HEK293T (cell line): ENCODE measurements at regions not wholly inside any gene's neighbourhood (a gene's known extent, or its start where the extent isn't known, plus 50 kb on each side); places are given as distances from the start of the nearest gene placed in this dataset.

Experiments
- CTCF ChIA-PET: fragments of 350-600 bp; formaldehyde crosslinking; extraction: SDS; loops from one replicate; lab custom pipeline; 2021; ENCODE audit warnings: antibody characterized with exemption, inconsistent platforms; lab: Yijun Ruan, JAX
- POLR2A ChIA-PET: fragments of 350-600 bp; formaldehyde crosslinking; extraction: SDS; loops from one replicate; lab custom pipeline; 2020; ENCODE audit warnings: antibody characterized with exemption, inconsistent platforms; lab: Yijun Ruan, JAX
- DNase-seq: peaks from one replicate; pipeline ENCODE4 v3.0.0; 2012; ENCODE audit warnings: mixed read lengths; ENCODE audit errors: extremely low spot score
- ARNT ChIP-seq: fragments of 450-650 bp; IDR thresholded peaks from 2 replicates; pipeline ENCODE4 v1.6.1; 2017; ENCODE audit warnings: mild to moderate bottlenecking
- BHLHE40 ChIP-seq: fragments of 450-650 bp; IDR thresholded peaks from 2 replicates; pipeline ENCODE4 v1.6.1; 2016; ENCODE audit warnings: mild to moderate bottlenecking, moderate library complexity, borderline replicate concordance
- CTBP1 ChIP-seq: fragments of 450-650 bp; IDR thresholded peaks from 2 replicates; pipeline ENCODE4 v1.6.1; 2016; ENCODE audit warnings: borderline replicate concordance
- ELF4 ChIP-seq: fragments of 450-650 bp; IDR thresholded peaks from 2 replicates; pipeline ENCODE4 v1.6.1; 2017; ENCODE audit warnings: antibody characterized with exemption
- FOXA1 ChIP-seq: fragments of 450-650 bp; IDR thresholded peaks from 2 replicates; pipeline ENCODE4 v1.6.1; 2016; ENCODE audit warnings: mild to moderate bottlenecking
- FOXK2 ChIP-seq: fragments of 450-650 bp; IDR thresholded peaks from 2 replicates; pipeline ENCODE4 v1.6.1; 2016; ENCODE audit warnings: mild to moderate bottlenecking
- FOXM1 ChIP-seq: fragments of 450-650 bp; IDR thresholded peaks from 2 replicates; pipeline ENCODE4 v1.6.1; 2017; ENCODE audit warnings: mild to moderate bottlenecking, borderline replicate concordance
- HDGF ChIP-seq: fragments of 450-650 bp; IDR thresholded peaks from 2 replicates; pipeline ENCODE4 v1.6.1; 2017; ENCODE audit warnings: antibody characterized with exemption, borderline replicate concordance
- L3MBTL2 ChIP-seq: fragments of 450-650 bp; conservative IDR thresholded peaks from 2 replicates; pipeline ENCODE4 v1.6.1; 2016; ENCODE audit warnings: mild to moderate bottlenecking
- LEF1 ChIP-seq: fragments of 450-650 bp; IDR thresholded peaks from 2 replicates; pipeline ENCODE4 v1.6.1; 2017; ENCODE audit warnings: mild to moderate bottlenecking, borderline replicate concordance
- NFRKB ChIP-seq: fragments of 450-650 bp; IDR thresholded peaks from 2 replicates; pipeline ENCODE4 v1.6.1; 2016; ENCODE audit warnings: mild to moderate bottlenecking, moderate library complexity
- PKNOX1 ChIP-seq: fragments of 450-650 bp; IDR thresholded peaks from 2 replicates; pipeline ENCODE4 v1.6.1; 2016
- SP1 ChIP-seq: fragments of 450-650 bp; IDR thresholded peaks from 2 replicates; pipeline ENCODE4 v1.6.1; 2017
- SUZ12 ChIP-seq: fragments of 450-650 bp; IDR thresholded peaks from 2 replicates; pipeline ENCODE4 v1.6.1; 2016; ENCODE audit warnings: mild to moderate bottlenecking
- TARDBP ChIP-seq: fragments of 450-650 bp; IDR thresholded peaks from 2 replicates; pipeline ENCODE4 v1.6.1; 2016
- ZNF384 ChIP-seq: fragments of 450-650 bp; IDR thresholded peaks from 2 replicates; pipeline ENCODE4 v1.6.1; 2016

DNA sequence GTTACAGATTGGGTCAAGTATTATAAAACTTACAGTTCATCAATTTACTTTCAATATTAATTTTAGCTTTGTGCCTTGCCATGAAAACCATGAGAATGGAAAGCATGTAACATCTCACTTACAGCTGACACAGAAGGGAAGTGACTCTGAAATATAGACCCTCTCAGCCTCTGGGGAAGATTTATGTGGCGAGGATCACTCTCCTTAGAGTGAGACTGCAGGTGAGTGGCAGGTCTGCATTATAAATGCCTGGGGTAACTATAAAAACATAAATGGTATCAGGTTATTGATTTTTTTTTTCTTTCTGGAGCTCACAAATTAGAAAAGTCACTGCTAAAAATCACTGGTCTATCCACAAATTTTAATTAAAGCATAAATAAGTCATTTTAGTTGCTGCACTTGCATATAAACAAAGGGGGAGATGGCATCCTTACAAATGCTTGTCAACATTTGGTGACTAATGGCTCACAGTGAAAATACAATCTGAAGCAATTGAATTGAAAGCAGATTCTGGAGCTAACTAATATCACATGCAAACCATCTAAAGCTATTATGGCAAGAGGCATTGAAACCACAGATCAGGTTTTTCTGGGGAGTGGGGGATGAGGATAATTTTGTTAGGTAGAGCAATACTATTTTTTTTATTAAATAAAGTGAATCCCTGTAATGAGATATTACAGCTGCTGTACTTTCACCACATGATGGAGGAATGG lies 200.9 kb downstream of the TM2D1 start:
- no peak for DNase-seq
- ChIA-PET CTCF (interaction anchor here (0.8 kb wide), 1 partner anchor 19 kb away, joined by 3 read pairs; no protein-coding TSS in a partner anchor), POLR2A (no interaction called here)
- TF ChIP-seq FOXK2 (no peak), PKNOX1 (peak; percentile 20; the same call in 1 of the 2 replicates)

DNA sequence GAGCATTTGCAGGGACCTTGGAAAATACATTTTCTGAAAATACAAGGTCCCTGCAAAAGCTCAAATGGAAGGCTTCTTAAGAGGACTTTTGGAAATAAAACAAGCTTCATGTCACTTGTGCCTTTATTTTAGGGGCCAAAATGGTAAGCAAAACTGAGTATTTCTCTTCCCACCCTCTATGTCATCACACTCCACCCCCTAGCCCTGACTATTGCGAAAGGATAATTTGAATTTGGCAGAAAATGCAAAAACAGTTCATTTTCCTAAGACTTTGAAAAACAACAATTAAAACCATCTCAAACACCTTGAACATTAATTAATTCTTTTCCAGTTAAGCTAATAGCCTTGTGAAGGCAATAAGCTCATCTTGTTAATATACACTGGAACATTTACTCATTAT lies 201.7 kb downstream of the TM2D1 start:
- DNase-seq: no peak
- CTCF ChIA-PET: interaction anchor here (0.6 to 0.8 kb wide), 2 partner anchors 18 to 608 kb away, joined by 3 to 8 read pairs; no protein-coding TSS in a partner anchor
- no peak for TF ChIP-seq ZNF384
- no peak for TF ChIP-seq SUZ12
- TF ChIP-seq TARDBP: no peak
- no peak for TF ChIP-seq L3MBTL2
- no peak for TF ChIP-seq ARNT
- TF ChIP-seq LEF1: no peak
- no peak for TF ChIP-seq PKNOX1
- no peak for TF ChIP-seq CTBP1
- no peak for TF ChIP-seq HDGF
- TF ChIP-seq BHLHE40: no peak
- TF ChIP-seq ELF4: no peak
- no peak for TF ChIP-seq FOXA1
- no peak for TF ChIP-seq FOXK2
- POLR2A ChIA-PET: no interaction called here

- no peak for TF ChIP-seq FOXM1
- TF ChIP-seq HDGF: no peak
- no peak for TF ChIP-seq PKNOX1
- TF ChIP-seq ZNF384: no peak
- no peak for TF ChIP-seq L3MBTL2
- TF ChIP-seq CTBP1: no peak
- TF ChIP-seq ARNT: no peak
- no peak for TF ChIP-seq ELF4
- no peak for TF ChIP-seq FOXA1
- TF ChIP-seq LEF1: no peak
- TF ChIP-seq SP1: no peak
- TF ChIP-seq TARDBP: no peak
- TF ChIP-seq SUZ12: no peak
- no peak for TF ChIP-seq FOXK2
- no peak for DNase-seq
- ChIA-PET POLR2A (no interaction called here), CTCF (no interaction called here)
These were observed 204.5 kb downstream of the TM2D1 start for GRCh38 chr1:61520401-61520800.

DNA sequence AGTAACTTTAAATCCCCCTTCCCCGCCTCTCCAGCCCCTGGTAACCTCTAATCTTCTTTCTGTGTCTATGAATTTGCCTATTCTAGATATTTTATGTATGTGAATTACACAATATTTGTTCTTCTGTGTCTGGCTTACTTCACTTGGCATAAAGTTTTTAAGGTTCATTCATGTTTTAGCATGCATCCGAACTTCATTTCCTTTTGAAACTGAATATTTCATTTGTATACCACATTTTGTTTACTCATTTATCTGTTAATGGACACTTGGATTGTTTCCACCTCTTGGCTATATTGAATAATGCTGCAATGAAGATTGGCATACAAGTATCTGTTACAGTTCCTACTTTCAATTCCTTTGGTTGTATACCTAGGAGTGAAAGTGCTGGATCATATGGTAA lies 205.3 kb downstream of the TM2D1 start:
- TF ChIP-seq HDGF (no peak), FOXA1 (no peak), LEF1 (no peak), PKNOX1 (no peak), SP1 (no peak), ZNF384 (no peak), SUZ12 (no peak), ARNT (no peak), L3MBTL2 (no peak), FOXK2 (no peak)
- DNase-seq: no peak
- CTCF ChIA-PET: no interaction called here
- POLR2A ChIA-PET: no interaction called here

- no peak for DNase-seq
- ChIA-PET POLR2A (no interaction called here), CTCF (no interaction called here)
- no peak for TF ChIP-seq NFRKB
- no peak for TF ChIP-seq FOXM1
- no peak for TF ChIP-seq BHLHE40
- TF ChIP-seq ARNT: no peak
- TF ChIP-seq FOXA1: no peak
- no peak for TF ChIP-seq FOXK2
- no peak for TF ChIP-seq LEF1
- TF ChIP-seq SUZ12: no peak
- no peak for TF ChIP-seq SP1
- TF ChIP-seq L3MBTL2: no peak
- no peak for TF ChIP-seq TARDBP
These were observed 206.1 kb downstream of the TM2D1 start for GRCh38 chr1:61518670-61519400.

DNA sequence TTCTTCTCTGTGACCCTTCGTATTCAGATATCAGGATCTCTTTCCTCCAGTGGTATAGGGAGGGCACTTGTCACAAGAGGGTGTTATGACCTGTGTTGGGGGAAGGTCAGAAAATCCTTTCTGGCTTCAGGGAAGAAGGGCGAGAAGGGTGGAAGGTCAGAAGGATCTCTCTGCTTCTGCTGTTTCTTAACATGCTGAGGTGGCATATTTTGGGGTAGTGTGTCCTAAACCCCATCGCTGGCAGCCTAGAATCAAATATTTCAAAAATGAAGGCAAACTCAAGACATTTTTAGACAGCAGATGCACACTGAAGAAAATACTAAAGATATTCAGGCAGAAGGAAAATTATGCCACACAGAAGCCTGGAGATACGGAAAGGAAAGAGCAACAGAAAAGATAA lies 207.6 kb downstream of the TM2D1 start:
- ChIA-PET POLR2A (no interaction called here), CTCF (no interaction called here)
- TF ChIP-seq ELF4 (no peak), FOXA1 (no peak), FOXM1 (no peak)
- no peak for DNase-seq
